ENCODE measurements at regions not wholly inside any gene's neighbourhood (a gene's known extent, or its start where the extent isn't known, plus 50 kb on each side); places are given as distances from the start of the nearest gene placed in this dataset.

DNA sequence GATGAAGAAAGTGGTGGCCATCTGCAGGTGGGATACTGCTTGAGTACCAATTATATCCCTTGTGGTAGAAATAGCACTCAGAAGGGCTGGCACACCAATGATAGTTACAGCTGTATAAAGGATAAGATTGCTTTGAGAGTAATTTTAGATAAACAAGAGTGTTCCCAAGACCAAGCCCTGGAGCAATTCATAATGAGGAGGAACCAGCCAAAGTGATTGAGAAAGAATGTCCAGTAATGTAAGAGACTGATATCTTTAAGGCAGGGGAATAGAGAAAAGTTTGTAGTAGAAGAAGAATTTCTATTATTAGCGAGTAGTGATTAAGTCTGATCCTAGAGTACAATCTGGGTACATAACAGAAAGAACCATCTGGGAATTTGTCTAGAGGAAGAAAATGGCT lies 945.1 kb downstream of the OTOL1 start:
- 31% methylated on average over 1 of the region's 1 CpG for WGBS (ENCODE audit: low lambda C conversion rate)
- H2AFZ ChIP-seq (ENCODE audit: low read depth): no peak overlapping the region
- no peak overlapping the region for H3K27ac ChIP-seq (ENCODE audit: low read depth in 2 of 2, low read length in 1 of 2)
- H4K20me1 ChIP-seq (ENCODE audit: insufficient read depth): no peaks in the 10 kb centered on the region
- TF ChIP-seq TCF12 (IDR thresholded peaks at IDR 0.05): no peak
- no peak for TF ChIP-seq EP300 (IDR thresholded peaks at IDR 0.05; ENCODE audit: borderline replicate concordance in 1 of 2, low read depth in 1 of 2, low read length in 1 of 2)
- no peak for TF ChIP-seq POLR2AphosphoS5 (IDR thresholded peaks at IDR 0.05; ENCODE audit: low read depth, low read length)
- no peak for TF ChIP-seq YY1 (IDR thresholded peaks at IDR 0.05; ENCODE audit: low read depth)
- TF ChIP-seq, protein P1, sequence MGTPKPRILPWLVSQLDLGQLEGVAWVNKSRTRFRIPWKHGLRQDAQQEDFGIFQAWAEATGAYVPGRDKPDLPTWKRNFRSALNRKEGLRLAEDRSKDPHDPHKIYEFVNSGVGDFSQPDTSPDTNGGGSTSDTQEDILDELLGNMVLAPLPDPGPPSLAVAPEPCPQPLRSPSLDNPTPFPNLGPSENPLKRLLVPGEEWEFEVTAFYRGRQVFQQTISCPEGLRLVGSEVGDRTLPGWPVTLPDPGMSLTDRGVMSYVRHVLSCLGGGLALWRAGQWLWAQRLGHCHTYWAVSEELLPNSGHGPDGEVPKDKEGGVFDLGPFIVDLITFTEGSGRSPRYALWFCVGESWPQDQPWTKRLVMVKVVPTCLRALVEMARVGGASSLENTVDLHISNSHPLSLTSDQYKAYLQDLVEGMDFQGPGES (IDR thresholded peaks at IDR 0.05; ENCODE audit: low read depth, low read length): no peak
- TF ChIP-seq NRF1 (IDR thresholded peaks at IDR 0.05; ENCODE audit: low read depth, low read length): no peak
- no peak for TF ChIP-seq EZH2phosphoT487 (IDR thresholded peaks at IDR 0.05; ENCODE audit: borderline replicate concordance, low read depth)
- TF ChIP-seq JUND (IDR thresholded peaks at IDR 0.05): no peak
- no peak for TF ChIP-seq CTCF (IDR thresholded peaks at IDR 0.05)
- no peak for TF ChIP-seq RXRA (IDR thresholded peaks at IDR 0.05; ENCODE audit: borderline replicate concordance, low read depth)
- TF ChIP-seq, protein P2, sequence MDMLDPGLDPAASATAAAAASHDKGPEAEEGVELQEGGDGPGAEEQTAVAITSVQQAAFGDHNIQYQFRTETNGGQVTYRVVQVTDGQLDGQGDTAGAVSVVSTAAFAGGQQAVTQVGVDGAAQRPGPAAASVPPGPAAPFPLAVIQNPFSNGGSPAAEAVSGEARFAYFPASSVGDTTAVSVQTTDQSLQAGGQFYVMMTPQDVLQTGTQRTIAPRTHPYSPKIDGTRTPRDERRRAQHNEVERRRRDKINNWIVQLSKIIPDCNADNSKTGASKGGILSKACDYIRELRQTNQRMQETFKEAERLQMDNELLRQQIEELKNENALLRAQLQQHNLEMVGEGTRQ (IDR thresholded peaks at IDR 0.05; ENCODE audit: borderline replicate concordance, low read depth, low read length): no peak
- TF ChIP-seq, protein P3, sequence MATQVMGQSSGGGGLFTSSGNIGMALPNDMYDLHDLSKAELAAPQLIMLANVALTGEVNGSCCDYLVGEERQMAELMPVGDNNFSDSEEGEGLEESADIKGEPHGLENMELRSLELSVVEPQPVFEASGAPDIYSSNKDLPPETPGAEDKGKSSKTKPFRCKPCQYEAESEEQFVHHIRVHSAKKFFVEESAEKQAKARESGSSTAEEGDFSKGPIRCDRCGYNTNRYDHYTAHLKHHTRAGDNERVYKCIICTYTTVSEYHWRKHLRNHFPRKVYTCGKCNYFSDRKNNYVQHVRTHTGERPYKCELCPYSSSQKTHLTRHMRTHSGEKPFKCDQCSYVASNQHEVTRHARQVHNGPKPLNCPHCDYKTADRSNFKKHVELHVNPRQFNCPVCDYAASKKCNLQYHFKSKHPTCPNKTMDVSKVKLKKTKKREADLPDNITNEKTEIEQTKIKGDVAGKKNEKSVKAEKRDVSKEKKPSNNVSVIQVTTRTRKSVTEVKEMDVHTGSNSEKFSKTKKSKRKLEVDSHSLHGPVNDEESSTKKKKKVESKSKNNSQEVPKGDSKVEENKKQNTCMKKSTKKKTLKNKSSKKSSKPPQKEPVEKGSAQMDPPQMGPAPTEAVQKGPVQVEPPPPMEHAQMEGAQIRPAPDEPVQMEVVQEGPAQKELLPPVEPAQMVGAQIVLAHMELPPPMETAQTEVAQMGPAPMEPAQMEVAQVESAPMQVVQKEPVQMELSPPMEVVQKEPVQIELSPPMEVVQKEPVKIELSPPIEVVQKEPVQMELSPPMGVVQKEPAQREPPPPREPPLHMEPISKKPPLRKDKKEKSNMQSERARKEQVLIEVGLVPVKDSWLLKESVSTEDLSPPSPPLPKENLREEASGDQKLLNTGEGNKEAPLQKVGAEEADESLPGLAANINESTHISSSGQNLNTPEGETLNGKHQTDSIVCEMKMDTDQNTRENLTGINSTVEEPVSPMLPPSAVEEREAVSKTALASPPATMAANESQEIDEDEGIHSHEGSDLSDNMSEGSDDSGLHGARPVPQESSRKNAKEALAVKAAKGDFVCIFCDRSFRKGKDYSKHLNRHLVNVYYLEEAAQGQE (IDR thresholded peaks at IDR 0.05; ENCODE audit: low read depth, low read length): no peak
- H3K79me2 ChIP-seq (ENCODE audit: insufficient read depth): no peaks in the 10 kb centered on the region
- POLR2A ChIA-PET: no interaction called here
- no peak overlapping the region for H3K9ac ChIP-seq
- no peak for DNase-seq
- H3K4me2 ChIP-seq: no peak overlapping the region
- no peaks in the 10 kb centered on the region for H3K36me3 ChIP-seq (replicated peaks in 1 of 2; ENCODE audit: control insufficient read depth in 1 of 2, insufficient read depth in 2 of 2, low read length in 1 of 2)
- no peaks in the 10 kb centered on the region; a peak in 1 of 4 replicates for H3K4me1 ChIP-seq (ENCODE audit: control insufficient read depth in 1 of 2, insufficient read depth in 2 of 2, low read depth in 1 of 2, low read length in 1 of 2)
- CTCF ChIA-PET: no interaction called here
- H3K9me3 ChIP-seq: no peaks in the 10 kb centered on the region
- H3K4me3 ChIP-seq (ENCODE audit: low read depth in 2 of 2, low read length in 1 of 2): no peak overlapping the region
- H3F3A ChIP-seq (replicated peaks; ENCODE audit: insufficient read depth): no peaks in the 10 kb centered on the region
- H3K27me3 ChIP-seq (ENCODE audit: insufficient read depth): no peaks in the 10 kb centered on the region
- no peaks in the 10 kb centered on the region for H3K9me2 ChIP-seq
